Stimulated activated CD8-positive, alpha-beta memory T cell treated with anti-CD3 and anti-CD28 coated beads, Interleukin-4, amount 100 ng/mL, for 1 hour (primary cell): ENCODE measurements at regions not wholly inside any gene's neighbourhood (a gene's known extent, or its start where the extent isn't known, plus 50 kb on each side); places are given as distances from the start of the nearest gene placed in this dataset.
"Not testable (repeated sequence)": the region's sequence is repeated elsewhere in the genome, so short reads cannot be mapped to it uniquely, and the experiment has no call there.

ENCODE experiments used
- DNase-seq, 2 donors: peaks; one replicate each; pipeline ENCODE4 v3.0.0-alpha.2; 2020; ENCODE audit warnings: low read depth in 2 of 2, low spot score in 1 of 2

DNA sequence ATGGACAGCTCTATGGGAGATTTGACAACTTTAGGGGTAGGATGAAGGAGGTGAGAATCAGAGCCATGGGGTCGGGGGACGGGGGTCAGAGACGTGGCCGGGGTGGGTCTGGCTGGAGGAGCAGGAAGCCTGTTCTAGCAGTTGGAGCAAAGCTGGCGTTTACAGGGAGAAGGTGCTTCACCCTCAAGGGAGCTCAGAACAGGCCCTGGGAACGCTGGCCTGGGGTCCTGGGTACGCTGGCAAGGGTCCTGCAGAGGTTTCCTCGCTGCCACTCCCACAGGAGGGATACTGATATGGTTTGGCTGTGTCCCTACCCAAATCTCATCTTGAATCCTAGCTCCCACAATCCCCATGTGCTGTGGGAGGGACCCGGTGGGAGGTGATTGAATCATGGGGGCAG, 205.0 kb upstream of the ARL4C start:
- no peak for DNase-seq

DNA sequence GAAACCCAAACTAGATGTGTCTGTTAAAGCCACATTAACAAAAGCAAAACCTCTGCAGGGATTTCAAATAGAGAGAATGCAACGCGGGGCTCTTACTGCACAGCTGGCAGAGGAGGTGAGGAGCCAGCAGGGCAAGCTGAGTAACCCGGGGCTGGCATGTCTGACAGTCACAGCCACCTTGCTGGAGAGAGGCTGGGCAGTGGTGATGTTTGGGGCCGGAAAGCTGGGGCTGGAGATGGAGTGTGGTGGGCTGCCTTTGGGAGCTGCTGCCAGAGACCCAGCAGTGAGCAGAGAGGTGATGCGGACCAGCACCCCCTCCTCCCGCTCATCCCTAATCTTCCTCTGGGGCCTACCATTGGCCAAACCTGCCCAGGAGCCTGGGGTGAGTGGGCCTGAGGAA, 204.5 kb upstream of the ARL4C start:
- DNase-seq, result no peak

DNA sequence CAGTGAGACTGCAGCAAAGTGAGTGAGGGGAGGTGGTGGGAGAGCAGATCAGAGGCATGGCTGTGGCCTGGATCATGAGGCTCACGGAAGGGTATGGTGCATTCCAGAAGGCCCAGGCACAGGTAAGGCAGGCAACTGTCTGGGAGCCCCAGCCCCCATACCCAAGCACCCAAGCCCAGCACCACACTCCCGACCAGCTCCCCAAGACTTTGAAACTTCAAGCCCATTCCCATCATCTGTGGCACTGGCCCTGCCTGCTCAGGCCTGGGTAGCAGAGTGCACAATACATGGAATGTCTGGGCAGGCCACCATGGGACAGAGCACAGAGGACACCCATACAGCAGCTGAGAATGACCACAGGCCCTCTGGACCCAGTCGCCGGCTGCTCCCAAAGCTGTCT, 202.6 kb upstream of the ARL4C start:
- no peak for DNase-seq

DNA sequence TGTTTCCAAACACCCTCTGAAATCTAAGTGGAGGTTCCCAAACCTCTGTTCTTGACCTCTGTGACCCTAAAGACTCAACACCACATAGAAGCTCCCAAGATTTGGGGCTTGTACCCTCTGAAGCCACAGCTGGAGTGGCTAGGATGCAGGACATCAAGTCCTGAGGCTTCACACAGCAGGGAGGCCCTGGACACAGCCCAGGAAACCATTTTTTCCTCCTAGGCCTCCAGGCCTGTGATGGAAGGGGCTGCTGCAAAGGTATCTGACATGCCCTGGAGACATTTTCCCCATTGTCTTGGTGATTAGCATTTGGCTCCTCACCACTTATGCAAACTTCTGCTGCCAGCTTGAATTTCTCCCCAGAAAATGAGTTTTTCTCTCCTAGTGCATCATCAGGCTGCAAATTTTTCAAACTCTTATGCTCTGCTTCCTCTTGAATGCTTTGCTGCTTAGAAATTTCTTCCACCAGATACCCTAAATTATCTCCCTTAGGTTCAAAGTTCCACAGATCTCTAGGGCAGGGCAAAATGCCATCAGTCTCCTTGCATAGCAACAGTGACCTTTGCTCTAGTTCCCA, 200.5 kb upstream of the ARL4C start:
- DNase-seq, result not testable (repeated sequence)

DNA sequence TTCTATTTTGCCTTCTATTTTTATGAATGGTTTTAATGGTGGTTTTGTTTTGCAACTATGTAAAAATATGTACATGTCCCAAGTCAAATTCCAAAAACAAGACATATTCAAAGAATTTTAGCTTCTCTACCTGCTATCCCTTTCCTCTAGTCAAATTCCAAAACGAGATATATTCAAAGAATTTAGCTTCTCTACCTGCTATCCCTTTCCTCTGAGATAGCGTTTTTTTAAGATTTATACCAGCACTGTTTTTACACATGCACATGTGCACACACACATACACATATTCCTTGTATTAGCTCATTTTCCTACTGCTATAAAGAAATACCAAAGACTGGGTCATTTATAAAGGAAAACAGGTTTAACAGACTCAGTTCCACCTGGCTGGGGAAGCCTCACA, 199.1 kb upstream of the ARL4C start:
- no peak for DNase-seq

DNA sequence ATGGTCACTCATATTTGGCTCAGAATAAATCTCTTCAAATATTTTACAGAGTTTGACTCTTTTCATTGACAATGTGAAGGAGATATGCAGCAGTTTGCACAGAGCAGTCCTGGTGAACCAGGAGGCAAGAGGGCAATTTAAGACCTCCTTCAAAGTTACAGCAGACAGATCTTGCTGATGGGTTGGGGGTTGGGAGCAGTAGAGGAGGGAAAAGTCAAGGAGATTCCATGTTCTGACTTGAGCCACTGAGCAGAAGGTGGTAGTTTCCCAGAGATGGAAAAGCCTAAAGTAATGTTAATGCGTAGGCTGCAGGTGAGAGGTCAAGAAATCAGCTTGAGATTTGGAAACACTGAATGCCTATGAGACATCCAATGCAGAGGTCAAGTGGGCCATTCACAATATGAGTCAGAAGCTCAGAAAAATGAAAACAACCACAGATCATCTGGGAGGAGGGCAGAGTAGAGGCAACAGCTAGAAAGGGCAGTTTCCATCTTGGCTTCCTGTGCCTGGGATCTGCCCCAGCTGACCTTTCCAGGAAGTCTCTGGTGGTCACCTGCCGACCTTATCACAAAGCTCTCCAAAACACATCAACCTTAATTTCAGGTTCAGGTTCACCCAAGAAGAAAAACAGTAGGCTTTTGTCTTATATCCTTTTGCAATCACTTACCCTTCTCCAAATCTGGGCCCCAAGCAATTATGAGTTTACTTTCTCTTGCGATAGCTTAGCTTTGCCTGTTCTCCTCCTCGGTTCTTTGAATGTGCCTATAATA, 197.5 kb upstream of the ARL4C start:
- no peak for DNase-seq

DNA sequence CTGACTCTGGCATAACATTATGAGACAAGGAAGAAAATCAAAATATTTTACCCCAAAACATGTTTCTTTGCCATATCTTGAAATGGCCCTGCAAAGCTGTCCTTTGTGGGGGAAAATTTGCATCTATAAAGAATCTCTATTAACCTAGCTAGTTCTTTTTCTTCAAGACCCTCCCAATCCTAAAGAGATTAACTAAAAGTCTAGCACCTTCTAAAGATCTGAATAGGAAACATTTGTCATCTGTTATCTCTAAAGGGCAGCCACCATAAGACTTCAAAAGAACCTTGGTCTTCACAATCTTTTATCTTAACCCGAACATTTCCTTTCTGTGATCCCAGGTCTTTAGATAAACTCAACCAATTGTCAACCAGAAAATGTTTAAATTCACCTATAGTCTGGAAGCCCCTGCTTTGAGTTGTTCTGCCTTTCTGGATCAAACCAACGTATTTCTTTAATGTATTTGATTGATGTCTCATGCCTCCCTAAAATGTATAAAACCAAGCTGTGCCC, 196.9 kb upstream of the ARL4C start:
- not testable (repeated sequence) for DNase-seq

DNA sequence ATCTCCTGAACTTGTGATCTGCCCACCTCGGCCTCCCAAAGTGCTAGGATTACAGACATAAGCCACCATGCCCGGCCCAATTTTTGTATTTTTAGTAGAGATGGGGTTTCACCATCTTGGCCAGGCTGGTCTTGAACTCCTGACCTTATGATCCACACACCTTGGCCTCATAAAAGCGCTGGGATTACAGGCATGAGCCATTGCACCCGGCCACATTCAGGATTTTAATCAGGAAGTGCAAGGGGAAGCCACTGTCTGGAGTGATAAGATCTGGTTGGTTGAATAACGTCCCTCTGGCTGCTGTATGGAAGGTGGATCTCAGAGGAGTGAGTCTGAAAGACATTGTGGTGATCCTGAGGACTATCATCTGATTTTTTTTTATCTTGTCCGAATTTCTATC, 196.3 kb upstream of the ARL4C start:
- DNase-seq, result not testable (repeated sequence)

DNA sequence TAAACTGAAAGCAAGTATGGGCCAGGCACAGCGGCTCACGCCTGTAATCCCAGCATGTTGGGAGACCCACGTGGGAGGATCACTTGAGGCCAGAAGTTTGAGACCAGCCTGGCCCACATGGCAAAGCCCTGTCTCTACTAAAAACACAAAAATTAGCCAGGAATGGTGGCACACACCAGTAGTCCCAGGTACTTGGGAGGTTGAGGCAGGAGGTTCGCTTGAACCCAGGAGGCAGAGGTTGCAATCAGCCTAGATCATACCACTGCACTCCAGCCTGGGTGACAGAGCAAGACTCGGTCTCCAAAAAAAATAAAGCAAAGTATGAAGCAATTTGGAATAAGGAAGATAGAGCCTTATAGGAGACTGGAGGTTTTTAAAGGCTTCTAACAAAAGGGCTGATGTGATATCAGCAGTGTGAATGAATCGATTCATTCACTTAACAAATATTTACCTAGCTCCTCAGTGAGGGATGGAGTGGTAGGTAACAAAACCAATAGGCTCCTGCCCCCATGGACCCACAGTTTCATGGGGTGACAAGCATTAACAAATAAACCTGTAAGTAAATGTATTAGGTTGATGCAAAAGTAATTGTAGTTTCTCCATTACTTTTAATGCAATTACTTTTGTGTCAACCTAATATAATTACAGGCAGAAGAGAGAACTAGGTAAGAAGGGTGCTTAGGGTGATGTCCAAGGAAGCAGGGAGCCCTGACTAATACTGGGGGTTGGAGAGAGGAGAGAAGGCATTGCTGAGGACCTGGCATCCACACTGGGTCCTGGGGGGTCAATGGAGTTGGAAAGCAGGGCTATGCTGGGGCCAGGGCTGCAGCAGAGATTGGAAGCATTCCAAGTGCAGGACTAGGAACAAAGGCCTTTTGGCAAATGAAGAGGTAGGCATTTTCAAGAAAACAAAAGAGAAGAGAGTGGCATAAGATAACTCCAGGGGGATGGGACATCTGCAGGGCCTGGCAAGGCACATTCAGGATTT, 195.4 kb upstream of the ARL4C start:
- DNase-seq, result no peak

DNA sequence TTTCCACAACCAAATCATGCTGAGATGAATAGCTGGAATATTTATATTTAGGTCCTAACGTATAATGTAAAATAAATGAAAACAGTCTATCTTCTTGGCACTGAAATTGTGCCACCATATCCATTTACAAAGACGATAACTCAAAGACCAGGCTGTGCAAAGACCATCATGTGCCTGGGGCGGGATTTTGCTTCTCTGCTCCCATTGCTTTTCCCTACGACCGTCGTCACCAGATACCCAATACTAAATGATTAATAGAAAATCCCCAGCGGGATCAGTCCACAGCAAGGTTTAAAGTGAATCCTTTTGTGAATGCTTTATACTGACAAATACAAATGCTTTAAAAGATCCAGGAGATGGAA, 194.3 kb upstream of the ARL4C start:
- DNase-seq, result no peak

DNA sequence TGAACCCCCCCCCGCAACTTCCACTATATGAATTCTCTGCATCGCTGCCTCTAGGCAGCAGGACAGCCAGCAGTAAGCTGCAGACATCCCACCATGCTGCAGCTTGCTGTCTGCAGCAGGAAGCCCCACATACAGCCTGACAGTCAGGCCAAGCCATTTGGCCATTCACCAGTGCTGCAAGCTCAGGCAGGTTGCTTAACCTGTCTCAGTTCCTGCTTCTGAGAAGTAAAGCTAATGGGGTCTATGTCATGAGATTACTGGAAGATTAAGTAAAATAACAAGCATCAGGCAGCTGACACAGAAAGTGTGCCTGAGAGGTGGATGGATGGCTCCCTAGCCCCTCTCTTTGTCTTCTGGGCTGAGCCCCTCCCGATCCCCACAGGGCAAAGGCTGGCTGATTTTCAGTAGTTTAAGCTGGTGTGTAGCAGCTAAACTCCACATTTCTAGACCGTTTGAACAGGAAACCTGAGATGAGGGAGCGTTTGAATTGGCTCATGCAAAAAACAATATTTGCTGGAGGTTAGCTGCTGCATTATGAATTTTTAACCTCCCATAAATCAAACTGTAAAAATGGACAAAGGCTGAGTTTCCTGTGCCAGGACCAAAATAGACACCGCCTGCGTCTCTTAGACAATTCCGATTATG, 193.8 kb upstream of the ARL4C start:
- no peak for DNase-seq

DNA sequence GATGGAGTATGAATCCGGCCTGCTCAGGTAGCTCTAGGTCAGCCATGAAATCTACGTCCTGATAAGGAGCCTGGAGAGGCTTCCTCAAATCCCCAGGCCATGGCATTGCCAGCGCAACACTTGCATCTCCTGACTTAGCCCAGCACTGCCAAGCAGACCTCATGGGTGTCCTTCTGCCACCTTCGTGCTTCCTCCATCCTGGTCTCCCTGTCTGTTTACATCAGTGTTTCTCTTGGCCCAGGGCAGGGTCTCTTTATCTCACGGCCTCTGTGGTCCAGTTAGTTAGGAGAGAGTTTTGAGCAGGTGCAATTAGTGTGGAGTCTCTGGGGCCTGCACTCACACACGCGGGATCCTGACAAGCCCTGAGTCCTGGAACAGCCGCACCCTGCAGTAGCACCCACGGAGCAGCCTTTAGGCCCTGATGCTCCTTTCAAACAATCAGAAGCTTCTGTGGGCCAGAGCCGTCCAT, 193.1 kb upstream of the ARL4C start:
- DNase-seq, result no peak

DNA sequence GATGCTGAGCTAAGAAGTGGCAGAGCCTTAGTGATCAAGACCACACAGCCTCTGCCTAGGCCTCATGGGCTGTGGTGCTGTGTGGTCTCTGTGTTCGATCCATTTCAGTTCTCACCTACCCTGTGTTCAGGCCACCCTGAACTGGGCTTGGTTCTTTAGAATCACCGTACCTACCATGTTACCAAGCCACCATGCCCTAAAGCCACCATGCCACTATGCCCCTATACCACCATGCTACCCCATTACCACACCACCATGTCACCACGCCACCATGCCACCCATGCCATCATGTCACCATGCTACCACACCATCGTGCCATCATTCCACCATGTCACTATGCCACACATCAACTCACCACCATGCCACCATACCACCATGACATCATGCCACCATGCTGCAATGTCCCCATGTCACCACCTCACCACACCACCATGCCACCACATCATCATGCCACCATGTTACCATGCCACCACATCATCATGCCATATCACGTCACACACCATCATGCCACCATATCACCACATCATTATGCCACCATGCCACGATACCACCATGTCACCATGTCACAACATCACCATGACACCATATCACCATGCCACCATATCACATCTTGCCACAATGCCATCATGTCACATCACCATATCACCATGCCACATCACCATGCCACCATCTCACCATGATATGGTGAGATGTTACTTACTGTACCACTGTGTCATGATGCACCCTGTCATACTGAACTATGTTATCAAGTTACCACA, 191.0 kb upstream of the ARL4C start:
- no peak for DNase-seq

DNA sequence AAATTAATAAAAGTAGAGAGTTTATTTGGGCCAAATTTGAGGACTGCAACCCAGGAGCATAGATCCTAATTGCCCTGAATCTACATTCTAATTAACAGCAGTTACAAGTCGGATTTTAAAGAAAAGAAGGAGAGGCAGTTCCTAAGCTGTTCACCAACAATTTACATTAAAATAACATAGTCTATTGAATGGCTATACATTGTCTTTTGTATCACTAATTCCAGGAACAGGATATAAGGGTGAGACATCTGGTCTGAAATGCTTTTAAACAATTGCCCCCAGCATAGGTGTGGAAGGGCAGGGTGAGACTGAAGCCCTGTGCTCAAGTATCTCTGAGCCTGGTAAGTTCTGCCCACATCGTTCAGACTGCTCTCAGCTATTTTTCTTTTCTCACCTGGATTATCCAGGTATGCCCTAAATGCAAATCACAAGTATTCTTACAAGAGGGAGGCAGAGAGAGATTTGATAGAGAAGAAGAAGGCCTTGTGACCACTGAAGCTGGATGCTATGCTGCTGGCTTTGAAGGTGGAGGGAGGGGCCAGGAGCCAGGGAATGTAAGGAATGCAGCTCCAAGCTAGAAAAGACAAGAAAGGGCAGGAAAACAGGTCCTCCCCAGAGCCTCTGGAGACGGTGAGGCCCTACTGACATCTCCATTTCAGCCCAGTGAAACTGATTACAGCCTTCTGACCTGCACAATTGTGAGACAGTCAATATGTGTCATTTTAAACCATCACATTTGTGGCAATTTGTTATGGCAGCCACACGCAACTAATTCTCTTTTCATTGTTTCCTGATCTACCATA, 189.4 kb upstream of the ARL4C start:
- no peak for DNase-seq

DNA sequence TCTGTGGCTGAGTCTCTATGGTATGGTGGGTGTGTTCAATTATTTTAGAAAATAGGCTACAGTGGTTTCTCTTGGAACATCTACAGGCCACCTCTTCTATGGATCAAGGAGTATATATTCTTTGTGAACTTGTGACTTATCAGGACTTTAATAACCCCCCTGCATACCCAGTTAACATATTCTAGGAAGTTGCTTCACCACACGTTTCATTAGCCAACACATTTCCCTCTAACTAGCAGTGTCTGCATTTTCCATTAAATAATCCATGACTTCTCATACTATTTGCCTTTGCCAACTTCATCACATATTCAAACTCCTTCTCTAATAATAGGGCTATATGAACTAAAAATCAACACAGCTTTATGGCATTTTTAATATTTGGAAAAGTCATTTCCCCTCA, 187.6 kb upstream of the ARL4C start:
- no peak for DNase-seq

DNA sequence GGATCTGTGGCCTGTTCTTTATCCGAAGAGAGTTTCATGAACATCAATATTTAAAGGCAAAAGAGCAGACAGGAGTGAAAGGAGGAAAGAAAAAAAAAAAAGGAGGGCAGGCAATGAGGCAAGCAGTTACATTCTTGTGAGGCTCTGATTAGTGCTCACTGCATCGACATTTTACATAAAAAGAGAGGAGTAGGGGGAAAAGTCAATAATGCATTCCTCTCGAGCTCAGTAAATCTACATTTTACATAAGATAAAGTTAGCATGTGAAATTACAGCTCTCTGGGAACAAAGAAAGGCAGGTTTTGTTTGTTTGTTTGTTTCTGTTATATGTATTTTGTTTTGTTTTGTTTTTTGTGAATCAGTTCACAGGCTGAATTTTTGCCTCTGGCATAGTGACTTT, 187.1 kb upstream of the ARL4C start:
- DNase-seq, result no peak

DNA sequence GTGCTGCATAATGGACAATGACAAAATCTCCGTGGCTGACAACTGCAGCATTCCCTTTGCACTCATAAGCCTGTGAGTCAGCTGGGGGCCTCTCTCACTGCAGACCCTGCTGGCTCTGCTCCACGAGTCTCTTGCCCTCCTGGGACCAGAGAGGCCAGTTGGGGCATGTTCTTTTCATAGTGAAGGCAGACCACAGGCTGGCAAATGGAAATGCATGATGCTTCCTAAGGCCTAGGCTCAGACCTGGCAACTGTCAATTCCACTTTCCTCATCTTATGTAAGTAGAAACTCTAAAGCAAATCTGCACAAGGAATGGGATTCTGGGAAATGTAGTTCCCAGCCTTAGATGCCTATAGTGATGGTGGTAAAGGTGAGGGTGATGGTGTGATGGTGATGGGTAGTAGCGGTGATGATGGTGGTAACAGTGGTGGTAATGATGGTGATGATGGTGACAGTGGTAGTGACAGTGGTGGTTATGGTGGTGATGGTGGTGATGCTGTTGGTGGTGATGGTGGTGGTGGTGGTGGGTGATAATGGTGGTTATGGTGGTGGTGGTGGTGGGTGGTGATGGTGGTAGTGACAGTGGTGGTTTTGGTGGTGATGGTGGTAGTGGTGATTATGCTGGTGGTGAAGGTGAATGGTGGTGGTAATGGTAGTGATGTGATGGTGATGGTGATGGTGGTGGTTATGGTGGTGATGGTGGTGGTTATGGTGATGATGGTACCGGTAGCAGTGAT, 185.8 kb upstream of the ARL4C start:
- no peak for DNase-seq

DNA sequence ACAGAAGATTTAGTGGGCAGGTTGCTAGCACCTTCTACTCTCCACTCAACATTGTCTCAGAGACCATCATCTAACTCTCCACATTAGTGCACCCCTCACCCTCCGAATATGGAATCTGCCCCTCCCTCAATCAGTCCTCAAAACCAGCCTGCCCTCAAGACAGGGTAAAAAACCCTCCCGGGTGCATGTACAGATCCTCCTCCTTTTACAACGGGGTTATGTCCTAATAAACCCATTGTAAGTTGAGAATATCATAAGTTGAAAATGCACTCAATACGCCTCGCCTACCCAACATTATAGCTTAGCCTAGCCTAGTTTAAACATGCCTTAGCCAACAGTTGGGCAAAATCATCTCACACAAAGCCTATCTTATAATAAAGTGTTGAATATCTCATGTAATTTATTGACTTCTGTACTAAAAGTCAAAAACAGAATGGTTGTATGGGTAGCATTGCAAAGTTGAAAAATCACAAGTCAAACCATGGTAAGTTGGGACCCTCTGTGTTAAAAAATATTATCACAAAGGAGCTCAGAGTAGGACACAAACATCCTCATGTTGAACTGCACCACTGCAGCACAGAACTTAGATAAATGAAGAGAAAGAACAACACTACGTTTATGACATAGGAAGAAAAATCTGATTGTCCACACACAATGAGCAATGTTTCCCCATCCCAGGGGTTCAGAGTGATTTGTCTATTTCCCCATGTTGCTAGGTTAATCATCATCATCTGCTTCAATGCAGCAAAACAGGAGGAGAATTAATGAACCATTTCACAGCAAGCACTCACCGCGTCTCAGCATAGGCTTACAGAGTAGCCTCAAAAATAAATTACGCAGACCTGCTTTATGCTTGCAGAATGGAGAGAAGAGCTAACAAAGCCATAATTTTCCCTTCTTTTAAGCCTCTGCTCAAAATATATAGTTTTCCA, 184.1 kb upstream of the ARL4C start:
- no peak for DNase-seq
